HK-2 (cell line): ENCODE measurements at regions not wholly inside any gene's neighbourhood (a gene's known extent, or its start where the extent isn't known, plus 50 kb on each side); places are given as distances from the start of the nearest gene placed in this dataset.
A peak's percentile ranks its signal among the peaks of the same experiment; 100 is the strongest.
"Not testable (repeated sequence)": the region's sequence is repeated elsewhere in the genome, so short reads cannot be mapped to it uniquely, and the experiment has no call there.

ENCODE experiments used
- DNase-seq: peaks from one replicate; pipeline ENCODE4 v3.0.0-alpha.2; 2018; ENCODE audit not compliant: unreplicated experiment

DNA sequence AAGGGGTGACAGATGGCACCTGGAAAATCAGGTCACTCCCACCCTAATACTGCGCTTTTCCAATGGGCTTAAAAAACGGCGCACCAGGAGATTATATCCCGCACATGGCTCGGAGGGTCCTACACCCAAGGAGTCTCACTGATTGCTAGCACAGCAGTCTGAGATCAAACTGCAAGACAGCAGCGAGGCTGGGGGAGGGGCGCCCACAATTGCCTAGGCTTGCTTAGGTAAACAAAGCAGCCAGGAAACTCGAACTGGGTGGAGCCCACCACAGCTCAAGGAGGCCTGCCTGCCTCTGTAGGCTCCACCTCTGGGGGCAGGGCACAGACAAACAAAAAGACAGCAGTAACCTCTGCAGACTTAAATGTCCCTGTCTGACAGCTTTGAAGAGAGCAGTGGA lies 205.7 kb upstream of the HTR1E start:
- not testable (repeated sequence) for DNase-seq

DNA sequence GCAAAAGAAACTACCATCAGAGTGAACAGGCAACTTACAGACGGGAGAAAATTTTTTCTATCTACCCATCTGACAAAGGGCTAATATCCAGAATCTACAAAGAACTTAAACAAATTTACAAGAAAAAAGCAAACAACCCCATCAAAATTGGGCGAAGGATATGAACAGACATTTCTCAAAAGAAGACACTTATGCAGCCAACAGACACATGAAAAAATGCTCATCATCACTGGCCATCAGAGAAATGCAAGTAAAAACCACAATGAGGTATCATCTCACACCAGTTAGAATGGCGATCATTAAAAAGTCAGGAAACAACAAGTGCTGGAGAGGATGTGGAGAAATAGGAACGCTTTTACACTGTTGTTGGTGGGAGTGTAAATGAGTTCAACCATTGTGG lies 206.6 kb upstream of the HTR1E start:
- not testable (repeated sequence) for DNase-seq

DNA sequence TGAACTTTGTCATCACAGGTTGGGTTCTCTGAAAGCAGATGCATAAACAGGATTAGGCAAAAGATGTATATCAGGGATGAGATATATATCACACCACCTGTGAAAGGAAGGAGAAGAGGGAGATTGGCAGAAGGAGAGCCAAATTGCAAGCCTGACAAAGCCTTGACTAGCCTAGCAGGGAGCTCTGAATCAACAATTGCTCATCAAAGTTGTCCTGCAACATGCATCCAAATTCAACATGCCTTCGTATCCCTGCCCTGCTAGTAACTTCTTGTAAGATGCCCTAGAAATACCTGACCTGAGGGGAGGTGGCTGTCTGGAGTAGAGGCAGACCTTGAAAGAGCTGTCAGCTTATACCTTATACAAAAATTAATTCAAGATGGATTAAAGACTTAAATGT lies 207.1 kb upstream of the HTR1E start:
- DNase-seq: no peak

- no peak for DNase-seq
Measured at GRCh38 chr6:86728976-86729375, 208.4 kb upstream of the HTR1E start.

GRCh38 chr6:86724695-86725094 lies 212.6 kb upstream of the HTR1E start:
- no peak for DNase-seq

GRCh38 chr6:86723729-86724128 lies 213.6 kb upstream of the HTR1E start:
- DNase-seq: no peak

- no peak for DNase-seq
Measured at GRCh38 chr6:86723151-86723550, 214.2 kb upstream of the HTR1E start.

DNA sequence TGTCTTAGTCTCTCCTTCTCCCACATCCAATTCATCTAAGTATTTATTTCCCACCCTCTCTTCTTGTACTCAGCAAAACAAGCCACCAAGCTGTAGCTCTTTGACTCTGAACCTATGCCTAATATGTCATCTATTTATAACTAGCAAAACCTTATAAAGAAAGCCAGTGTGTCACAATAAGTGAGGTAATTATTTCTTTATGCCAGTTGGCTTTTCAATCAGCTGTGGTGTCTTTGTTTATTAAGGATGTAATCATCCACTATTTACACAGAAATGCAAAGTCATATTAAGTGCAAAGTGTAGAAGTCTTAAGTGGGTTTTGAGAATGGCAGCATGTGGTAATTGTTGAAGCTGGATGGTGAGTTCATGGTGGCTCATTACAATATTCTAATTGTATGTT lies 215.2 kb upstream of the HTR1E start:
- DNase-seq: no peak

GRCh38 chr6:86715676-86716075 lies 221.7 kb upstream of the HTR1E start:
- DNase-seq: no peak

- no peak for DNase-seq
Measured at GRCh38 chr6:86712039-86712438, 225.3 kb upstream of the HTR1E start.

GRCh38 chr6:86707545-86708120 lies 229.7 kb upstream of the HTR1E start:
- no peak for DNase-seq

DNA sequence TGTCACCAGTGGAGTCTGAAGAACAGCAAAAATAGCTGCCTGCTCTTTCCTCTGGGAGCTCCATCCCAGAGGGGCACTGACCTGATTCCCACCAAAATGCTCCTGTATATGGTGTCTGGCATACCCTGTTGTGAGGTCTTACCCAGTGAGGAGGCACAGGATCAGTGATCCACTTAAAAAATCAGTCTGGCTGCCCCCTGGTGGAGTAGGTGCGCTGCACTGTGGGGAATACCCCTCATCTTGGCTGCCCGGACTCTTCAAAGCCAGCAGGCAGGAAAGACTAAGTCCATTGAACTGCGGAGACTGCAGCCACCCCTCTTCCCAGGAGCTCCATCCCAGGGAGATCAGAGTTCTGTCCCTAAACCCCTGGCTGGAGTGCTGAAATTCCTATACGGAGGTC lies 230.9 kb upstream of the HTR1E start:
- peak; percentile 2 for DNase-seq

- DNase-seq: not testable (repeated sequence)
Measured at GRCh38 chr6:86701228-86701627, 236.1 kb upstream of the HTR1E start.

DNA sequence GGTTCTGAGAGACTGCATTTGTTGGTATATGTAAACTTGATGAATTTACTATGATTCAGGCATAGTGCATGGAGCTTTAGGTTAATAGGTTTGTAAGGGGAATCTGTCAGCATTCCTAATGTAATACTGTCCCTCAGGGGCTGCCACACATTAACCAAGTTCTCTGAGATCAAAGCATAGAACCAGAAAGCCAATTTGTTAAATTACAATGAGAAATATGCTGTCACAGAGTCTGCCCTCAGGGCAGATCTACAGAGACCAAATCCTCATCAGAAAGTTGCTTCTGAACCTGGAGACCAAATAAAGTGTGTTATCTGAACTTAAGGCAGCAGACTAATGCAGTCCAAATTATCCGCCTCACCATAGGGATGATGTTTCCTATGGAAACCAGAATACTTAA lies 250.8 kb upstream of the HTR1E start:
- DNase-seq: no peak

GRCh38 chr6:86685230-86685797 lies 252.0 kb upstream of the HTR1E start:
- DNase-seq: no peak

GRCh38 chr6:86683132-86683908 lies 254.0 kb upstream of the HTR1E start:
- DNase-seq: no peak

DNA sequence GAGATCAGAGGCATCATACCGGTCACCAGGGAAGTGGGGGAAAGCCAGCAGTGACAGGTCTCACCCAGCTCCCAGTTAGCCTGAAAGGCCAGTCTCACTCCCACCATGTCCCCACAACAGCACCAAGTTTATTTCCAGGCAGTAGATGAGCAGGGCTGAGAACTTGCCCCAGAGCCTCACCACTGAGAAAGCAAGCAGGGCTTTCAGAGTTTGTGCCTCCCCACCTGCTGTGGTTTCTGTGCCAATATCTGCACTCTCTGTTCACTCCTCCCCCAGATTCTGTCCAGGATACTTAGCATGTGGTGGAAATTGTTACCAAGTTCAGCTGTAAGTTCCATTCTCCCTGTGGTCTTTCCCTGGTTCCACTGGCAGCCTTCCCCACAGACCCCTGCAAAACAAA lies 255.0 kb upstream of the HTR1E start:
- no peak for DNase-seq

DNA sequence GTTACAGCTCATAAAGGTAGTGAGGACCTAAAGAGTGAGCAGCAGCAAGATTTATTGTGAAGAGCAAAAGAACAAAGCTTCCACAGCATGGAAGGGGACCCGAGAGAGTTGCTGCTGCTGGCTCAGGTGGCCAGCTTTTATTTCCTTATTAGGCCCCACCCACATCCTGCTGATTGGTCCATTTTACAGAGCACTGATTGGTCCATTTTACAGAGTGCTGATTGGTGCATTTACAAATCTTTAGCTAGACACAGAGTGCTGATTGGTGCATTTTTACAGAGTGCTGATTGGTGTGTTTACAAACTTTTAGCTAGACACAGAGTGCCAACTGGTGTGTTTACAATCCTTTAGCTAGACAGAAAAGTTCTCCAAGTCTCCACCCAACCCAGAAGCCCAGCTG lies 256.2 kb upstream of the HTR1E start:
- not testable (repeated sequence) for DNase-seq

DNA sequence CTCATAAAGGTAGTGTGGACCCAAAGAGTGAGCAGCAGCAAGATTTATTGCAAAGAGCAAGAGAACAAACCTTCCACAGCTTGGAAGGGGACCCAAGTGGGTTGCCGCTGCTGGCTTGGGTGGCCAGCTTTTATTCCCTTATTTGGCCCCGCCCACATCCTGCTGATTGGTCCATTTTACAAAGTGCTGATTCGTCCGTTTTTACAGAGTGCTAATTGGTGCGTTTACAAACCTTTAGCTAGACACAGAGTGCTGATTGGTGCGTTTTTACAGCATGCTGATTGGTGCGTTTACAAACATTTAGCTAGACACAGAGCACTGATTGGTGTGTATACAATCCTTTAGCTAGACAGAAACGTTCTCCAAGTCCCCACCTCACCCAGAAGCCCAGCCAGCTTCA lies 265.2 kb upstream of the HTR1E start:
- not testable (repeated sequence) for DNase-seq

- no peak for DNase-seq
Measured at GRCh38 chr6:86657192-86657591, 280.1 kb upstream of the HTR1E start.

GRCh38 chr6:86629123-86629522 lies 308.2 kb upstream of the HTR1E start:
- DNase-seq: no peak

GRCh38 chr6:86619428-86619827 lies 317.9 kb upstream of the HTR1E start:
- no peak for DNase-seq

DNA sequence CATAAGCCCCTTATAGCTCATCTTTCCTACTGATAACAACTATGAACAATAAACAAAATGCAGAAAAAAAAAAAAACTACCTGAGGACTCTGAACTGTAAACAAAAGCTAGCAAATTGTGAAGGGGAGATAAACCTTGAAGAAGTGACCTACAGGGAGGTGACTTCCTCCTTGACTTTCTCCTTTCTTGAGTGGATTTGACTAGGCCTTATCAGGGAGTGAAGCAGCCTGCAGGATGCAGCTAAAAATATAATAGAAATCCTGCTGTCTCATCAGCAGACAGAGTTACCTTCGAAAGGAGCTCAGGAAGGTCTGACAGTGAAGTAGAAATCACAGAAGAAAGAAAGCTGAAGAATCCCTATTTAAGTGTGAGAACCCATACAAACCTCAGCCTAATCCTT lies 322.0 kb upstream of the HTR1E start:
- DNase-seq: no peak
